HG03520 (cell line): ENCODE measurements at regions not wholly inside any gene's neighbourhood (a gene's known extent, or its start where the extent isn't known, plus 50 kb on each side); places are given as distances from the start of the nearest gene placed in this dataset.

Experiments used
- ATAC-seq: cut with Tn5 transposase; IDR thresholded peaks from one replicate; pipeline ENCODE4 v1.9.1; 2021; ENCODE audit warnings: mild to moderate bottlenecking, moderate library complexity; ENCODE audit not compliant: unreplicated experiment

DNA sequence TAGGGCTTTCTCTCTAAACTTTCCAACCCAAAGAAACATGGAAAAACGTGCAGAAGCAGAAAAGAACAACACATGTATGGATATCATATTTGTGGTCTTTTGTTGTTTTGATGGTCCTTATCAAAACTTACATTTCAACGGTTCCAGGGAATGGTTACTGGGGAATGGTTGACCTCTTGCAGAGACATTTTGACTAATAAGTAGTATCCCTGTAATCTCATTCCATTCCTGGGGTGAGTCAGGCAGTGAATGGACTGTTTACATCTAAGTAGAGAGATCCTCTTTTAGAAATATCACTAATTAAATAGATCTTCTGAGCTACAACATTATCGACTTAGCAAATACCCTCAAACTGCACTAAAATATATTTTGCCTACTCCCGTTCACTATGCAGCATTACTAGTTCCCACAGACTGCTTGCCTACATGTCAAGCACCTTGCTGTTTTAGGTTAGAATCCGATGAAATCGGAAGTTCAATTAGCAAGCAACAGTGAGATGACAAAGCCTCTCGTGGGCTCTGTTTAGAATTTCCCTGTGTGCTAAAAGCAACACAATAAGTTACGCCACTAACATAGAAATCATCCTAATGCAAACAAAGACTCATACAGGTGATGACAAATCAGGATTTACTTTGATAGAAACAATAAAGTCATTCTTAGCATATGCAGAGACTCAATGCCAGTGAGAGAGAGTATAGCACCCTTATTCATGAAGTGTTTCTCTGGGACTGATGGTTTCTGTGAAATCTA is 797.7 kb upstream of the ARGLU1 start:
- no peak for ATAC-seq

DNA sequence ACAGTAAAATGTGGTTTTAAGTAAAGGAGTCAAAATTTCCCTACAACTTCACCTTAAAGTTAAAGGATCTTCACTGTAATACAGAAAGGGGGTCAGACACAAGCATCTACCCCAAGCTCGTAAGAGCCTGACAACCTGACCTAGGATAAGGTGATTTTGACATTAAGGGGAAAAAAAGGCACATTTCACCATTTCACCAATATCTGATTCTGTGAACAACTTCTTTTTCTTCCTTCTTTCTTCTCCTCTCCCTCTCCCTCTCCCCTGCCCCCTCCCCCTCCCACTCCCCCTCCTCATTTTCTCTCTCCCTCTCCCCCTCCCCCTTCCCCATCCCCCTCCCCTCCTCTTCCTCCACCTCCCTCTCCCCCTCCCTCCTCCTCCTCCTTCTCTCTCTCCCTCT is 796.7 kb upstream of the ARGLU1 start:
- no peak for ATAC-seq

DNA sequence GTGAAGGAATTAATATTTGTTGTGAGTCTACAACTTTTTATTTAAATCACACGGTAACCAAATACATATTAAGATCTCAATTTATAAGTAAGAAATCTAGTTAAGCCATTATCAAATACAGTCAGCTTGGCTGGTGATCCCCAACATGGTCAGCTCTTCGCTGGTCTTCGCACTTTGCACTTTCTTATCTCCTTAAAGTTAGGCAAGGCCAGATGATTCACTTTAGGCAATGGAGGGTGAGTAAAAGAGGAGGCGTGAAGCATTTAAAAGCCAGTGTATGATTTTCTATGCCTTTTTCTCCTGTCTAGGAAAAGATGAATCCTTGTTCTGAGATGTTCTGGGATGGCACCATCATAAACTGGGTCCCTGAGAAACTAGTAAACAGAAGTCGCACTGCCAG is 793.7 kb upstream of the ARGLU1 start:
- no peak for ATAC-seq

DNA sequence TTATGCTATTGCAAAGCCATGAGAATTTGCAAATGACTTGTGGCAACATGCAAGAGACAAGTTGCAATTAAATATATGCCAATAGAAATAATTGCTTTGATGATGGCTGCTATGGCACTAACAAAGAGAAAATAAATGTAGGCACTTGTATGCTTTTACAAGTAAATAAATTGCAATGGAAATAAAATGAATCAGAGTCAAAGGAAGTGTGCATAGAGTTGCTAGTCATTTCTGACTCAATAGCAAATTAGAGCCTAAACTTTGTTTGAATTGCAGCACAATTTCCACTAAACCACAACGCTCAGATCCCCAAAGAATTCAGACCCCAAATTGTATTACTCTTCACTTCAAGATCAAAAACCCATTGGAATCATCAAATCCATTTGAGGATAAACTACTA is 792.1 kb upstream of the ARGLU1 start:
- no peak for ATAC-seq

DNA sequence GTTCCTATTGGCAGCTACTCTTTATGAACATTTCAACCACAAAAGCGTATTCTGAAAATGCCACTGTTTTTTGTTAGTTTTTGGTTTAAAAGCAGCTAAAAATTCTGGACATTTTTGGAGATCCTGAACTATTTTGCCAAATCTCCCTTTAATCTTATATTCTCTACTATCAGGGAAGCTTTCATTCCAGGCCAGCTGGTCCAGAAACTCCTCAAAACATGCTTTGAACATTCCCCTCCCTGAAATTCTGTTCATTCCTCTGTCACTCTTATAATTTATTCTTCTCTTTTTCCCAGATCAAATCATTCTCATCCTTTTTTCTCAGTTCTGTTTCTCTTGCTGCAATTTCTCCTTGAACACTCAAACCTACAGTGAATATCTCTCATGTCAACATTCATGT is 790.9 kb upstream of the ARGLU1 start:
- no peak for ATAC-seq

DNA sequence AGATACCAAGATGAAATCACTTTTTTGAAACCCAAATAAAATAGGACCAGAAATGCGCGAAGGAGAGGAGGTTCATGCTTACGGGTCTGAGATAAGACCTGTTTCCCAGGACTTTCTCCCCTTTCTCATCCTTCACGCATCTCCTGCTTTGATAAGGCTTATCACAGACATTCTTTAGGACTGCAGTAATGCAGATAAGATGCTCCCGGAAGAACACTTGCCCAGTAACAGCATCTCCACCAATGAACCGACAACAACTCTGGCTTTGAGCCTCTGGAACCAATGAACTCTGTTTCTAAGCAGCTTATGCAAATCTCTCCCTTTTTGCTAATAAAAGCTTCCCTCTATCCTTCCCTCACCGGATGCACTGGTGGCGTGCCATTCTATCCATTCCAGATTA is 783.4 kb upstream of the ARGLU1 start:
- ATAC-seq, result no peak

DNA sequence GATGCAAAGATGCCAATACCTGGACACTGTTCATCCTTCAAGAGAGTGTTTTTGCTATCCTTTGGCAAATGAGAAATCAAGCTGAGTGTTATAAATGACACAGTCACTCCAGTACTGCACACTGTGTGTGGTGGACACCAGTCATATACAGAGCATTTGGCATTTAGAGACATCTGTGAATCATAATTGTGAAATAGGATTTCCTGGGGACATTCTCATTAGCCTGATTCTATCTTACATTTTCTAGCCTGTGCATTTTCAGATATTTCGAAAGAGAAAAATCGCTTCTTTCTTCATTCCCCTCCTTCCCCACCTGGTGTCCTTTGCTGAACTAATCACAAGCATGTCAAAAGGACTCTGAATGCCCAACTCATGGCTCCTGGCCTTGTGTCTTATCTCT is 781.0 kb upstream of the ARGLU1 start:
- ATAC-seq, result no peak

DNA sequence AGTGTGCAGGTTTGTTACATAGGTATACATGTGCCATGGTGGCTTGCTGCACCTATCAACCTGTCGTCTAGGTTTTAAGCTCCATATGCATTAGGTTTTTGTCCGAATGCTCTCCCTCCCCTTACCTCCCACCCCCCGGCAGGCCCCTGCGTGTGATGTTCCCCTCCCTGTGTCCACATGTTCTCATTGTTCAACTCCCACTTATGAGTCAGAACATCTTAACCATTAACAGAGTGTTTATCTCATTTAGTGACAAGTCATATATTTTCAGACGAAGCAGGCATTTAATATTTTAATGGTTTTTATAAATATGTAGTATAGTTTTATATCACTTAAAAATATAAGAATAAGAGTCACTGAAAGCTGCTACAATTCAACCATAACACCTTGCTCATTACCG is 780.5 kb upstream of the ARGLU1 start:
- ATAC-seq, result no peak

DNA sequence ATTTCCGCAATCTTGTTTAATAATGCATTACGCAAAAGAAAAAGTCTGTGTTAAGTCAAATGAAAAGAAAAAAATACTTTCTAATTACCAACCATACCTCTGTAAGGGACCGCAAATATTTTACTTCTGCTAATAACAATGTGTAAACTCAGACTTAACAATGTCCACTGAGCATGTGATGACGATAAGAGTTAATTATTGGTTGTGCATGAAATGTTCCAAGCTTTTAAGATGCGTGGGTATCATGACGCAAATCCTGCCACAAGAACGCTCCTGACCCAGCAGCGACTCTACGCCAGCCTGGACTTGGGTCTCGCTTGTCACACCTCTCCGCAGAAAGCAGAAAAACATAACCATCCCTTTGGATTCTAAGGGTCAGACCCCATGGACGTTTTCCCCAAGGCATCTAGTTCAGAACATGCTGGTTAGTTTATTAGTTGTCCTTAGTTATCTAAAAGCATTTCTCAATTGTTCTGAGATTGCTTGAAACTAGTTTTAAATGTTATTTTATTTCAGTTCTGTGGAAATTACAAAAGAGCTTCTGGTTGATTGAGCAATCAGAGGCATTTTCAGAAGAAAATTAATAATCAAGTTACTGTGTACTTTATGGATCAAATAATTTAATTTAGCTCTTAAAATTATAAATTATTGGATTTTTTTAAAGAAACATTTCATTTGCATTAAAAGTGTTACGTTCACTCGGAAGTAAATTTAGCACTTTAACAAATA is 779.9 kb upstream of the ARGLU1 start:
- no peak for ATAC-seq

DNA sequence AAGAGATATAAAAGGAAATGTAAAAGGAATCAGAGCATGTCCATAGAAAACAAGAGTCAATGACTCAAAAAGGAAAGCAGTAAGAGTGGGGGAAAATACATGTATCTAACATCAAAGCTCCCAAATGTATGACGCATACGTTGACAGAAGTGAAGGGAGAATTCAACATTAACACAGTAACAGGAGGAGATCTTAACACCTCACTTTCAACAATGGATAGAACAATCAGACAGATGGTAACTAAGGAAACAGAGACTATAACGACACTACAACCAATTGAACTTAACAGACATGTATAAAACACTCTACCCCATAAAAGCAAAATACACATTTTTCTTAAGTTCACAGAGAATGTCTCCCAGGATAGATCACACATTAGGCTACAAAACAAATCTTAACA is 774.8 kb upstream of the ARGLU1 start:
- ATAC-seq, result no peak

DNA sequence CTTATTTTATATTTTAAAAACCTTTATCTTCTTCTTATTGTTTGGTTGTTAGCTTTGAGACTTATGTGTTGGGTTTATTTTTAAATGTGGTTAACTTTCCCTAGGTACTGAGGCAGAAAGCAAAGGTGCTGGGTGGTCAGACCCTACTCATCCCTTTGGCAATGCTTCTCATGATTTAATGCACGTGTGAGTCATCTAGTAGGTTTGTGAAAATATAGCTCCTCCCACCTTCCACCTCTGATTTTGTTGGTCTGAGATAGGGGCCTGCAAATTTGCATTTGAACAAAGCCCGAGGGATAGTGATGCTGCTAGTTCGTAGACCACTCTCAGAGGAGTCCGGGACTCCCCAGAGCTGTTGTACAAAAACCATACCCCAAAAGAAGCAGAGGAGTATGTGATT is 771.3 kb upstream of the ARGLU1 start:
- no peak for ATAC-seq

DNA sequence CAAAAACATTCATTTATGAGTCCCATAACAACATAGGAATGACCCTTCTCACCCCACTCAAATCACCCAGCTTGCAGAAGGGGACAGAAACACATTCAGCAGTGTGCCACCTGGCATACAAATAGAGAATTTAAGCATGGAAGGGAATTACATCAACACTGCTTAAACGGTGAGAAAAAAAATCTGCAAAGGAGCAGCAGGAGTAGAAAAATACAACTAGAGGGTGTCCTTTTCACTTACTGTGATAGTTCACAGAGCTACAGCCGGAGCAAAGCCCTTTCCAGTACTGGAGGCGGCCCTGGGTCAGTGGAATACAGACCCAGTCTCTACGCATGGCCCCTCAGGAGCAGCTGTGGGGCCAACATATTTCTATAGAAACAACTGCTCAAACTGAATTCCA is 764.3 kb upstream of the ARGLU1 start:
- ATAC-seq, result no peak

DNA sequence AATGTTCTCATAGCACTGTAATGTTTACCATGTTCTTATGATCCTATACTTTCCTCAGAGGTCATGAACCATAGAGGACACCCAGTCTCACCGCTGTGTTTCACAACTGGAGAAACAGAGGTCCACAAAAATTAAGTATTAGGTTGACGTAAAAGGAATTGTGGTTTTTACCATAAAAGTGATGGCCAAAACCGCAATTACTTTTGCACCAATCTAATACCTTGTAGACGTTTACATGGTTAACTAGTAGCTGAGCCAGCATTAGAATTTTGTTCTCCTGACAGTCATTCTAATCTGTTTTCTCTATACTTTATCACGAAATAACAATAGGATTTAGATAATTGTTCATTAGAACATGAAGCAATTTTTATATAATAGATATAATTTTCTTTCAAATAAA is 763.4 kb upstream of the ARGLU1 start:
- no peak for ATAC-seq

DNA sequence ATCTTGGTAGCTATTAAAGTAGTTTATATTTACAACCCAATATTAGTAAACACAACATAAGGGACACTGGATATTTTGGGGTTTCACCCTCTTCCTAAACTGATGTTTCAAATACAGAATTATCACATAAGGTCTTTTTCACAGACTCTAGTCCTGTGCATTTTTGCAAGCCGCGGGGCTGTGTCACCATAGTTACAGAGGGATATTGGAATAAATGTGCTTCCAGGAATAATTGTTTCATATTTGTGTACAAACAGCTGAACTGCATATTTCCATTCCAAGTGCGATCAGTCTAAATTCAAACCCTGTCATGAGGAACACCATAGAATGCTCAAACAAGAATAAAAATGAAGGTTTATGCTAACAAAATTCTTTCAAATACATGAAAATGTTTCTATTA is 762.5 kb upstream of the ARGLU1 start:
- ATAC-seq, result no peak

DNA sequence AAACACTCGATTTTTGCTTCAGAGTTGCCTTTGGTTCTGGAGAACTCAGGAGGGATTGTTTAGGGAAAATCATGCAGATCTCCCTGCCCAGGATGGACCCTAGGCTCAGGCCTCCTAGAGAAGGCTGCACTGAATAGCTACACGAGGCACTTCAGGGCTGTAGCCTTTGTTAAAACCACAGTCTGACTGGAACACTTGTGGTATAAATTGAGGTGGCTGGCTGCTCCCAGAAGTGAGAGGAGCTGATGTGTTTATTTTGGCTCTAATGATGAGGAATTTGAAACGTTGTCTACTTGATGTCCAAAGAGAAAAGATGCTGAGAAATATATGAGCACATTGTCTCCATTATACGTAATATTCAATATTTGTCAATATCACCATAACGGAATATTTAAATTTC is 762.1 kb upstream of the ARGLU1 start:
- ATAC-seq, result no peak

DNA sequence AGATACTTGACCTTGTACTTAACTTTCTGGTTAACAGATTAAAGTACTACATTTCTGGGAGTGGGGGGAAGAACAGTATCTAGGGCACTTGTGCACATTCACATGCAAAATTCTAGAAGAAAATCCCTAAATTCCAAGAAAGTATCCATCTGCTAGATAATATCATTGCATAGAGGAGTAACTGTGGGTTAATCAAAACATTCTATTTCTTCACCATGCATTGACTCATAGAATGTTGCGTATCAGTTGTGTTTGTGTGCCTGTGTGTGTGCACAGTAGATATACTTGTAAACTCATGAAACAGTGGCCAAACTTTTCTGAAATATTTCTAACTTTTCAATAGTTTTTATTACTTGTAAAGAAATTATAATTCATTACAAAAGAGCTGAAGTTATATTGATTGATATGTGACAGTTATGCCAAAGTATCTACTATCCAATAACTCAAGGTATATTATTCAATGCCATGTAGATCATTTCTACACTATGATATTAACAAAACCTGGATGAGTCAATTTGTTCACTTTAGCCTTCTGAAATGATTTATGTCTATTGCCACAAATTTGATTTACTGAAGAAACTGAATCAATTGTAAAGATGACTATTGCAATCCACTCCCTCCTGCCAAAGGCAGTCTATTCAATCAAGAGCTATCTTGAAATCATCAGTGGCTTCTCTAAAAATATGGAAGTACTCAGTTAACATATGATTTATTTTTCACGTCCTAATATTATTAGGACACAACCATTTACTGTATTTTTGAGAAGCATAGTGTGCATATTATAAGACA is 756.7 kb upstream of the ARGLU1 start:
- ATAC-seq, result no peak

DNA sequence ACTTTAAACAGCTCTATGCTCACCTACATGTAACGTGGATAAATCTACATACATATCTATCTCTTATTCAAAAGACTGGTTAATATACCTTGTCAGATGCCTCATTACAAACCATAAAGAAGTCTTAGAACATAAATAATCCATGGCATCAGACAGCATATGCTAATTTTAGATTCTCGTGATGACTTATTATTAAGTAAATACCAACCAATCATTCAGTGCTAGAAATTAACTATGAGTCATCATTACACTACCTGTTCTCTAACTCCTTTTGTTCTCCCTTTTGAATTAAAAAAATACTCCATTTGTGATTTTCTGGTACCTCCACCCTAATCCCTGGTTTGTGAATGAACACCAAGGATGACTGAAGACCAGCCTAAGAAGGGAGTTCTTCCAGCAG is 754.3 kb upstream of the ARGLU1 start:
- ATAC-seq, result no peak

DNA sequence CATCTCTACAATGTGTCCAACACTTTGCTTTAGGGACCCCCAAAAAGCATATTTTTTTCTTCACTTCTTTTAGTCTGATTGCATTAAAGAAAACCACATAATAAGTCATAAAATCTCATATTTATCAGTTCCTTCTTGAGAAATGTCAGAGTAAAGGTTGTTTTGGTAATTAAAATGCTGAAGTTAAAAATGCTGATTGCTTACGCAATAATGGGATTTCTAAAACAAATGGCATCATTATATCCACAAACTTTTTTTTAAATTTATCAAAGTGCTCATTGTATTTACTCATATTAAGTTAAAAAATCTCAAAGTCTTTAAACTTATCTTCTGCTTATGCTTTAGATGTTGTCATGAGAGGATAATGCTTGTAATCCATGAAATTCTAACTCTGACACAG is 737.2 kb upstream of the ARGLU1 start:
- ATAC-seq, result no peak

DNA sequence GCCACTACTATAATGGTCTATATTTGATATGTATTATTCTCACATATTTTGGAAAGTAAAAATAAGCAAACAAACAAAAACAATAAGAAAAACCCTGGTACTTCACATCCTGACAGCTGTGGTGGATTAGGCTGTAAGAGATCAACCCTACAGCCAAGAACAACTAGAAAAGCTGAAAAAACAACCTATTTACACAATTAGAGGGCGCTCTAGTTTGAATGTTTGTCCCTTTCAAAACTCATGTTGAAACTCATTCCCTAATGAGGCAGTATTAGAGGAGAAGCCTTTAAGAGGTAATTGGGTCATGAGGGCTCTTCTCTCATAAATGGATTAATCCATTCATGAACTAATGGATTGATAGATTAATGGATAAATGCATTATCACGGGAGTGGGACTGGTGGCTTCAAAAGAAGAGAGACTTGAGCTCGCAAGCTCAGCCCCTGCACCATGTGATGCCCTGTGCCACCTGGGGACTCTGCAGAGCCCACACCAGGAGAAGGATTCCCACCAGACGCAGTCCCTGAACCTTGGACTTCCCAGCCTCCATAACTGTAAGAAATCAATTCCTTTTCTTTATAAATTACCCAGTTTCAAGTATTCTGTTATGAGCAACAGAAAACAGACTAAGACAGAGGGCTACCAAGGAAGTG is 733.9 kb upstream of the ARGLU1 start:
- ATAC-seq, result no peak

DNA sequence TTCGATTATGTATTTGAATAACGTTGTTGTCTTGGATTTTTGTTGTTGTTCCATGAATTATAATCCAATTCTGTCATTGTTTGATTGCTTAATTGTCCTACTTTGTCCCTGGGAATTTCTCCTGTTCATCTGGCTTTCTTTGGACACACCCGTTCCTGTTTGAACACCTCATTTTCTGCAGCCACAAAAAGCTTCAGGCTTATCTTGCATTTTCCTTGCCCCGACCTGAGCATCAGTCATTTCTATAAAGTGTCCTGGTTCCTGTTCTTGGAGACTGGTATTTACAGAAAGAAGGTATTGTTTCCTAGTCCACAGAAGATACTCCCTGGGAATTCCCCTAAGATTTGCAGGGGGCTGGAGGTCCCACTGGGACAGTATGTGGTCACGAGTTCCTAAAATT is 731.8 kb upstream of the ARGLU1 start:
- no peak for ATAC-seq

DNA sequence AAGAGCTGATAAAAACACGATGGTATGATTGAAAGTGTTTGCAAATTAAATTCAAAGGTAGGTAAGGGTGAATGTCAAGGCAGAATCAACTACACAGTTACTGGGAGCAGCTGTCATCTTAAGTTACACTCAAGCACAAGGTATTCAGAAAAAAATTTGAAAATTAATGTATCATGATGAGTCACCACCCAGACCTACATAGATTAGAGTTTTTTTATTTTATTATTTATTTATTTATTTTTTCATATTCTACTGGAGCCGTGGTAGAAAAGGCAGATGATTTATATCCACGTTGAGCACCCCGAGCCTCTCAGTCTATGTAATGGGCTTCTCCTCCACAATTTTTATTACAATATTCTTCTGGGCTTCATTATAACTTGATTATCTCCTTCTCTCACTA is 728.9 kb upstream of the ARGLU1 start:
- ATAC-seq, result no peak
